GM12878 (cell line): ENCODE measurements at regions not wholly inside any gene's neighbourhood (a gene's known extent, or its start where the extent isn't known, plus 50 kb on each side); places are given as distances from the start of the nearest gene placed in this dataset.

Experiments
- ATAC-seq: fragments of 200-7000 bp; cut with Tn5 transposase; 3 replicates; pipeline ENCODE4 v1.9.1; 2020; ENCODE audit warnings: mild to moderate bottlenecking, moderate library complexity
- BruUV-seq: library from RNA; stranded (reverse); fragments of 400-500 nt; replicated peaks from 2 replicates; lab custom pipeline; 2021; lab: Mats Ljungman, UMichigan
- CTCF ChIA-PET: fragments of 300-600 bp; sonication (Branson Sonifier 250); formaldehyde crosslinking; extraction: SDS; loops from one replicate; lab custom pipeline; 2021; ENCODE audit warnings: inconsistent platforms; lab: Yijun Ruan, JAX
- POLR2A ChIA-PET: fragments of 350-600 bp; formaldehyde crosslinking; extraction: SDS; loops from one replicate; lab custom pipeline; 2021; ENCODE audit warnings: inconsistent platforms; lab: Charles Lee
- RAD21 ChIA-PET: fragments of 300-600 bp; sonication (Branson Sonifier 250); formaldehyde crosslinking; loops from one replicate; lab custom pipeline; 2023; ENCODE audit warnings: antibody characterized with exemption; ENCODE audit not compliant: unreplicated experiment; lab: Charles Lee
- SMC1A ChIA-PET: fragments of 300-600 bp; sonication (Branson Sonifier 250); formaldehyde crosslinking; loops from one replicate; lab custom pipeline; 2023; ENCODE audit not compliant: unreplicated experiment, uncharacterized antibody; lab: Charles Lee
- DNase-seq: peaks from one replicate; pipeline ENCODE4 v3.0.0-alpha.2; 2011; ENCODE audit warnings: low read depth, low spot score
- FAIRE-seq: peaks from 3 replicates; lab custom pipeline; 2011; peaks lifted over from hg19 to GRCh38; lab: Jason Lieb, UNC
- H2AFZ ChIP-seq: 2 replicates; pipeline ENCODE4 v1.6.0; 2011; ENCODE audit warnings: low read depth, low read length, control low read depth; ENCODE audit not compliant: control insufficient read depth
- H3K27ac ChIP-seq: 2 replicates; pipeline ENCODE4 v1.5.1; 2011; ENCODE audit warnings: control low read depth; ENCODE audit not compliant: control insufficient read depth, insufficient read depth
- H3K27me3 ChIP-seq, 2 experiments: replicated peaks in 1 of 2; 2 replicates each; pipeline versions ENCODE4 v1.6.0 to v1.6.1; 2011; ENCODE audit warnings: low read length in 1 of 2; ENCODE audit not compliant: control insufficient read depth in 2 of 2, insufficient read depth in 2 of 2
- H3K36me3 ChIP-seq, 2 experiments: 2 replicates each; pipeline ENCODE4 v1.5.1; 2011; ENCODE audit warnings: low read length in 1 of 2; ENCODE audit not compliant: control insufficient read depth in 2 of 2, insufficient read depth in 2 of 2
- H3K4me1 ChIP-seq: 2 replicates; pipeline ENCODE4 v1.6.1; 2011; ENCODE audit warnings: mild to moderate bottlenecking, low read length, moderate library complexity, mixed read lengths; ENCODE audit not compliant: control insufficient read depth, insufficient read depth
- H3K4me2 ChIP-seq: 2 replicates; pipeline ENCODE4 v1.6.0; 2011; ENCODE audit warnings: control low read depth; ENCODE audit not compliant: control insufficient read depth, insufficient read depth
- H3K4me3 ChIP-seq: fragments of 200-600 bp; sonication (generic); 2 replicates; pipeline ENCODE4 v1.5.1; 2016
- H3K79me2 ChIP-seq: 2 replicates; pipeline ENCODE4 v1.6.0; 2011; ENCODE audit warnings: low read length; ENCODE audit not compliant: control insufficient read depth, insufficient read depth
- H3K9ac ChIP-seq: 2 replicates; pipeline ENCODE4 v1.8.0; 2011; ENCODE audit warnings: low read length, control low read depth, mixed read lengths; ENCODE audit not compliant: control insufficient read depth, insufficient read depth
- H3K9me3 ChIP-seq: replicated peaks from 3 replicates; pipeline ENCODE4 v1.5.1; 2011; ENCODE audit warnings: mild to moderate bottlenecking, low read length; ENCODE audit not compliant: control insufficient read depth, insufficient read depth
- H4K20me1 ChIP-seq: 2 replicates; pipeline ENCODE4 v1.6.0; 2011; ENCODE audit not compliant: control insufficient read depth, insufficient read depth
- BACH1 ChIP-seq: fragments of 450-650 bp; IDR thresholded peaks from 2 replicates; pipeline ENCODE4 v1.6.1; 2017; ENCODE audit warnings: mild to moderate bottlenecking, borderline replicate concordance
- EED ChIP-seq: sonication (generic); IDR thresholded peaks from 2 replicates; pipeline ENCODE4 v1.6.1; 2016; ENCODE audit warnings: antibody characterized with exemption, low read depth
- NBN ChIP-seq: fragments of 450-650 bp; IDR thresholded peaks from 2 replicates; pipeline ENCODE4 v1.6.1; 2016
- POLR2A ChIP-seq: IDR thresholded peaks from 2 replicates; pipeline ENCODE4 v1.6.1; 2011; ENCODE audit warnings: low read depth, mild to moderate bottlenecking, low read length
- POLR2AphosphoS5 ChIP-seq: IDR thresholded peaks from 2 replicates; pipeline ENCODE4 v1.6.1; 2011; ENCODE audit warnings: mild to moderate bottlenecking, low read length, inconsistent platforms
- SMARCA5 ChIP-seq: fragments of 450-650 bp; IDR thresholded peaks from 2 replicates; pipeline ENCODE4 v1.6.1; 2017; ENCODE audit warnings: mild to moderate bottlenecking
- SPI1 ChIP-seq: IDR thresholded peaks from 2 replicates; pipeline ENCODE4 v1.6.1; 2011; ENCODE audit warnings: low read depth, mild to moderate bottlenecking, low read length, moderate library complexity, borderline replicate concordance; ENCODE audit not compliant: insufficient read depth
- WGBS: methylation state at CpG from one replicate; pipeline ENCODE4 v1.1.6; 2016; ENCODE audit warnings: low lambda C conversion rate; ENCODE audit not compliant: insufficient replicate concordance, insufficient coverage; ENCODE audit errors: missing lambda C conversion rate; 5-methylcytosine and 5-hydroxymethylcytosine counted together
- in situ Hi-C: fragments of 300-500 bp; cut with MboI; formaldehyde crosslinking; loops from 9 replicates; pipeline ENCODE4 v1.14.3; 2018; ENCODE audit warnings: mixed read lengths
- intact Hi-C: fragments of 100-400 bp; cut with micrococcal nuclease; formaldehyde crosslinking; loops from one replicate; pipeline ENCODE4 v1.14.2; 2022; ENCODE audit not compliant: unreplicated experiment
- TF ChIP-seq, protein P1 (sequence below): IDR thresholded peaks from 2 replicates; pipeline ENCODE4 v1.6.1; 2011; ENCODE audit warnings: mild to moderate bottlenecking, low read depth, low read length, moderate library complexity; ENCODE audit not compliant: insufficient replicate concordance

DNA sequence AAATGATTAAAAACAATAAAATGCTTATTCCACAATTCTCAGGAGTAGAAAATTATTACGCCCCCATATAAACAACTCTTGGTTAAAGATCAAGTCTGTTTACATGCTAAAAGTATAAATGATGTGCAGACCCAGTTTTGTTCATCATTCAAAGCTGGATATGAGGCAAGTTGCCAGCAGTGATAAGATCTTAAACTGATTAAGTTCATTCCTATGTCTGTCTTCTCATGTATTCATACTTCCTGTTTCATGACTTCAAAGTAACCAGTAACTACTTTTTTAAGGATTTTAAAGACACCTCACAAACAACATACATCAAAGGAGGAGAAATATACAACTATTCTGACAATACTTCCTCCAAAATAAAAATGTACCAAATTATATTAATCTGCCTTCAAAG lies 55.0 kb upstream of the ARHGAP32 start:
- in situ Hi-C loops, result no loop called here
- intact Hi-C loops, result no loop called here
- Histone ChIP-seq H3K27ac (no peak overlapping the region), H3K79me2 (no peaks in the 10 kb centered on the region), H3K36me3 (no peaks in the 10 kb centered on the region), H3K9ac (no peak overlapping the region), H3K4me3 (no peak overlapping the region), H4K20me1 (no peaks in the 10 kb centered on the region), H3K4me2 (no peak overlapping the region), H2AFZ (no peak overlapping the region), H3K4me1 (no peaks in the 10 kb centered on the region), H3K9me3 (no peaks in the 10 kb centered on the region), H3K27me3 (no peaks in the 10 kb centered on the region)
- CTCF ChIA-PET, result interaction anchor here (1.3 kb wide), 1 partner anchor 22 kb away, joined by 4 read pairs; no protein-coding TSS in a partner anchor
- RAD21 ChIA-PET, result no interaction called here
- no peak for ATAC-seq
- WGBS, result 71% methylated on average over 1 of the region's 1 CpG
- no TSS peak for BruUV-seq
- SMC1A ChIA-PET, result interaction anchor here (0.7 to 1.9 kb wide), 2 partner anchors 9 to 180 kb away, joined by 3 to 4 read pairs; no protein-coding TSS in a partner anchor
- FAIRE-seq, result no peak
- TF ChIP-seq, protein P1, sequence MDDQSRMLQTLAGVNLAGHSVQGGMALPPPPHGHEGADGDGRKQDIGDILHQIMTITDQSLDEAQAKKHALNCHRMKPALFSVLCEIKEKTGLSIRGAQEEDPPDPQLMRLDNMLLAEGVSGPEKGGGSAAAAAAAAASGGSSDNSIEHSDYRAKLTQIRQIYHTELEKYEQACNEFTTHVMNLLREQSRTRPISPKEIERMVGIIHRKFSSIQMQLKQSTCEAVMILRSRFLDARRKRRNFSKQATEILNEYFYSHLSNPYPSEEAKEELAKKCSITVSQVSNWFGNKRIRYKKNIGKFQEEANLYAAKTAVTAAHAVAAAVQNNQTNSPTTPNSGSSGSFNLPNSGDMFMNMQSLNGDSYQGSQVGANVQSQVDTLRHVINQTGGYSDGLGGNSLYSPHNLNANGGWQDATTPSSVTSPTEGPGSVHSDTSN, result no peak
- TF ChIP-seq SPI1 (no peak), SMARCA5 (no peak), POLR2A (no peak), EED (no peak), BACH1 (no peak), NBN (no peak)
- POLR2A ChIA-PET, result no interaction called here
- DNase-seq, result no peak

DNA sequence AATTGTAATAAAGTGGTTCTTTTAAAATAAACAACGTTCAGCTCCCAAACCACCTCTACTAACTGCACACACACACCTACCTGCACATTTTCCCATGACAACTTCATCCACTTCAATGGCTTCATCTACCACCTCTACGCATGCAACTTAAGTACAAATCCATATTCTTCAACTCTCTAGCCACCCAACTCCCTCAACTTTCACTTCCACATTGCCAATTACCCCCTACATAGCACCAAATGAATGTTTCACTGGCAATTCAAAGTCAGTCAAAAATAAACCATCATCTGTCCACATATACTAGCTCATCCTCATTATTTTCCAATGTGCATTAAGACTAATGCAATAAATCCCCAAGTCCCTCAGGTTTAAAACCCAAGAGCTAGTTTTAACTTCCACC lies 50.7 kb upstream of the ARHGAP32 start:
- H3K27ac ChIP-seq, result no peak overlapping the region
- intact Hi-C loops, result no loop called here
- no peak for FAIRE-seq
- H3K27me3 ChIP-seq, result no peaks in the 10 kb centered on the region
- no peak overlapping the region for H3K4me3 ChIP-seq
- ChIA-PET POLR2A (no interaction called here), CTCF (interaction anchor here (0.6 to 1.0 kb wide), 3 partner anchors 14 to 154 kb away, joined by 3 read pairs; no protein-coding TSS in a partner anchor), RAD21 (no interaction called here), SMC1A (no interaction called here)
- no peaks in the 10 kb centered on the region for H3K4me1 ChIP-seq
- H3K4me2 ChIP-seq, result no peak overlapping the region
- DNase-seq, result no peak
- WGBS, result 30% methylated on average over 2 of the region's 2 CpGs
- no peaks in the 10 kb centered on the region for H3K79me2 ChIP-seq
- no peak overlapping the region for H2AFZ ChIP-seq
- H3K36me3 ChIP-seq, result no peaks in the 10 kb centered on the region
- no peak for ATAC-seq
- in situ Hi-C loops, result no loop called here
- H4K20me1 ChIP-seq, result no peaks in the 10 kb centered on the region
- TF ChIP-seq POLR2AphosphoS5, result no peak
- peak; percentile 46; the same call in 1 of the 2 replicates for TF ChIP-seq SPI1
- no peaks in the 10 kb centered on the region for H3K9me3 ChIP-seq
- no TSS peak for BruUV-seq
- no peak overlapping the region for H3K9ac ChIP-seq
